GM19452 (cell line): ENCODE measurements at regions not wholly inside any gene's neighbourhood (a gene's known extent, or its start where the extent isn't known, plus 50 kb on each side); places are given as distances from the start of the nearest gene placed in this dataset.

Experiments used
- ATAC-seq: cut with Tn5 transposase; IDR thresholded peaks from one replicate; pipeline ENCODE4 v1.9.1; 2021; ENCODE audit not compliant: unreplicated experiment

DNA sequence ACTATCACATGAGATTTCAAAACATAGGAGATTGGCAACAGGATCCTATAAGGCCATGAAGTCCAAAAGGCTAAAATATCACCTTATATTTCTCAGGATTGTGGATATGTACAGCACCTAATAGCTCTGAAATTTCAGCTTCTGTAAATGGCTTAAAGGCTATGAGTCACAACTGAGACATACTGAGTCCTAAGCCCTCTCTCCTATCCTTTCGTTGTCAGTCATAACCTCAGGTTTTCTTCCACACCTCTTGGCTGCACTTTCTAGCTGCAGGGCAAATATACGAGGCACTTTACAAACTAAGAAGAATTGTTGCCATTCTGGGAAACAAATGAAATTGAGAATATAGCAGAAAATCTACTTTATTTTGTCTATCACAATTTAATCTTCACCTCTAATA lies 969.9 kb upstream of the EPHA7 start:
- ATAC-seq: no peak

DNA sequence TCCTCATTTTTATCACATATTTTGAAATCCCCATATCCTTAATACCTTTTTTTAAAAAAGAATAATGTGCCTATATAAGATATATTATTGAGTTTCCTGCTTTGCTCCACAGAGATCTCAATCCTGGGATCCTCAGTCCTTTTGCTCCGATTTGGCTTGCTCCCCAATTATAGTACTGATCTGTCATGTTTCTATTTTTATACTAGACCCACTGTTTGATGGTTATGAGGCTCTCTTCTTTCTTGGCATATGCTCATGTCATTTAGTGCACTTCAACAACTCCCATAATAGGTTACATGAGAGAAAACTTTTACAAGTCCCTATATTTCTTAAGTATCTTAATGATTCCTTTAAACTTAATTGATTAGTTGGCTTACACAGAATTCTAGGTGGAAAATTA lies 958.5 kb upstream of the EPHA7 start:
- no peak for ATAC-seq

DNA sequence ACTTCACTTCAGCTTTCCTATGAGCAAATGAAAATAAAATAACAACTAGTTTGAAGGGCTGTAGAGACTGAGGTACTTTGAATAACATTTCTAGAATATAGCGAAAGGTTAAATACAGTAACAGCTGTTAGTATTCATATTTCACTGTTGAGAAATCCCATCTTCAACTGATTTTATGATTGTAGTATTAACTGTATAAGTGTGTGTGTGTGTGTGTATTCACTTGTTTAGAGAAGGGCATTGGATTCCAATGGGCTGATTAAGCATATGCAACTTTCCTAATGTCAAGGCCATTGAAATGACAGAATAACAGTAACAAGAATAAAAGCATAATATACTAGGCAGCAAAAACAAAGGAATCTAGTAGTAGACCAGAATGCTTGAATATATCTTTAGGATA lies 957.5 kb upstream of the EPHA7 start:
- no peak for ATAC-seq

DNA sequence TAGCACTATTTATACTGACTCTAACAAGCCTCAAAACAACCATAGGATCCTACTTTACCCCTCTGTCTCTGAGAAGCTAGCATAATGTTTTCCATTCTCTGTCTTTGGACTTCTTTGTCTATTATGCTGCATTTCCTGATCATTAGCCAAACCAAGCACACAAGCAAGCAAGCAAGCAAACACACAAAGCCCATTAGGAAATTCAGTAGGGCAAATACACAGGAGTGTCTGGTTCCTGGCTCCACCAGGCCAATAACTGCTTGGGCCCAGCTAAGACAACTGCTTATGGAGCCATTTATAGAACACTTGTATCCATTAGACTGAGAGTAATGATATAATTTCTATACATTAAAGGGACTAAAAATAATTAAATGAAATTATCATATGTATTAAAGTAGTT lies 952.9 kb upstream of the EPHA7 start:
- no peak for ATAC-seq

DNA sequence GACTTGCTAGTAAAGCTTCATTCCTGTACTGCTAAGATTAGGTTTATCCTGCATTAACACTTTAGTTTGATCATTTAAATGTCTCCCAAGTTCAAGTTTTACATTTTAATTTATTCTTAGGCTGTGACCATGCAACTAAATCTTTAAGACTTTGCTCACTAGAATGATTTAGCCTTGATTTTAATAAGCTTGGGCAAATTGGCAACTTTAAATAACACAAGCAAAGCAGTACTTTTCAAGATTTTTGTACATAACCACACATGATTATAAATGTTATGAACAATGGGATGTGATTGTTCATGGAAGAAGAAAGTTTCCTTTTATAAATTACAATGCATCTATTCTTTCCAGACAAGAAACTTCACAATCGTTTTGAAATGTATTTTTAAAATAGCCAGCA lies 948.0 kb upstream of the EPHA7 start:
- ATAC-seq: no peak

DNA sequence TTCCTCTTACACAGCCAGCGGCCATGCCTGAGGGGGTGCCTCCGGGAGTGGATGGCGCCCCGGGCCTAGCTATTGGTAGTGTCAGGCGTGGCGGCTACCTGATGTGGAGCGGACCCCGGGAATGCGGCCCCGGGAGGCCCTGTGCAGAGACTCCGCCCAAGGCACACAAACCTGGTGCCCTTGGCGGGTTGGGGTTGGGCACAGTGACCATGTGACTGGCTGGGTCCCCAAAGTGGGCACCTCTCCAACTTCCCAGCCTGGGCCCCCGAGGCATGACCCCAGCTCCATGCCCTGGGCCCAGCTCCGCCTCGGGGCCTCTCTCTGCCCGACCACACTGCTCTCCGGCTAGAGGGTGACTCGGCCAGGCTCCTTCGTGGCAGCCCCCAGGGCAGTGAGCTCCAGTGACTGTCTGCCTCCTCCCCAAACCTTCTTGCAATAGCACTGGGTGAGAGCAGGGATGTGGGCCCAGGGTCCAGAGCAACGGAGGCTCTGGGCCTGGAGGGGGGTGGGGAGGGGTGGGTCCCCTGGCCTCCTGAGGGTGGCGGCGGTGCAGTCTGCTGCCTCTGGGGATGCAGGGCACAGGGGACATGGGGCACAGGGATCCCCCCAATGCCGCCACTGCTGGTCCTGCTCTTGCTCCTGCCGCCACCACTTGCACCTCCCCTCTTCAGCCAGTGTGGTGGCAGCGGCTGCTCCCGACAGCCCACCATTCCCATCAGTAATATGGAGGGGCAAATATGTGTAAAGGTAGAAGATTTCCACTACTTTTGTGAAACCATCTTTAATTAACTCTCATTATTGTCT lies 942.9 kb upstream of the EPHA7 start:
- no peak for ATAC-seq

DNA sequence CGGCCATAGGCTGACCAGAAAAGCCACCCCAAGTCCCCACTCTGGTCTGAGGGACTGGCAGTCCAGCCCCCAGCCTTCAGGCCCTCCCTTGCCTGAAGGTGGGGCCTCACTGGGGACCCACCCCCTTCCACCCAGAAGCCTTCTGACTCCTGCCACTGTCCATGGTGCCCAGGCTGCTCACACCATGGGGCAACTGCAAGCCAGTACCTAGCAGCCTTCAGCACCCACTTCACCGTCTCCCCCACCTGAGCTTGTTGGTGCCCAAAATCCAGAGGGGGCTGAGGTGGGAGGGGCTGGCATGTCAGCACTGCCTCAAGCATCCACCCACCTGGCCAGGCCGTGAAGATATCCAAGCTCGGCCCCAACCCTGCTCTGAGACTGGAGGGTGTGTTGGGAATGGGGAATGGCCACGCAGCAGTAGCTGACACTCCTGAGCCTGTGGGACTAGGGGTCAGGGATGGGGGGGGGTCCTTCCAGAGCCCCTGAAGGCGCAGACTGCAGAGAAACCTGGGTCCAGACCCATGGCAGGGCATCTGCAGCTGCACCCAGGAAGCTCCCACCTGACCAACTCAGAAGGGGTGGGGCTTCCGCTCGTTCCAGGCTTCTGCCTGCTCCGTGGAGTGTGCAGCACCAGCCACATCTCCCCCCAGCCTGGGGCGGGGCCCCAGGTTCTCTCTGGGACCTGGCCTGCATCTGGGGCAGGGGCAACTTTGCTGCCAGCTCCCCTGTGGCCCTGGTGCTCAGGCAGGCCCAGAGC lies 942.1 kb upstream of the EPHA7 start:
- no peak for ATAC-seq

DNA sequence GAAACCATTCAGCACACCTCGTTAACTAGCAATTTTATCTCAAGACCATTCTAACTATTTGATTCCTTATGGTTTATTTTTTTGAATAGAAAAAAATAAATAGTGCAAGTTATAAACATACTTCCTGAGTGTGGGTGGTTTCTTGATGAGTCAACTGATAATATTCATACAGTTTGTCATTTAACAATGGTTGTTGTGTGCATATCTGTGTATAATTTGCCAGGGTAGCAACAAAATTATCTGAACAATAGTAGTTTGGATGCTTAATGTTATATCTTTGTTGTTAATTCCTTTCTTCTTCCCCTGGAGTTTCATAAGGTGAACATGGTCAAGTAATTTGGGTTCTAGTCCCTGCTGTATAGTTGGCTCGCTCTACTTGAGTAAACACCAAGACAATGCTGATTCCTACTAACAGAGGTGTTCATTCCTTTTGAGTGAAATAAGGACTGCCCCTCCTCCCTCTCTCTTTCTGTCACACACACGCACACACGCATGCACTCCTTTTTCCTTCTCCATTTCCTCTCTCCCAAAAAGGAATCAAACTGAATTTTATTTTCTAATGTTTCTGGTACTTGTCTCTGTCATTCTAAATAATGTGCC lies 938.1 kb upstream of the EPHA7 start:
- ATAC-seq: no peak

DNA sequence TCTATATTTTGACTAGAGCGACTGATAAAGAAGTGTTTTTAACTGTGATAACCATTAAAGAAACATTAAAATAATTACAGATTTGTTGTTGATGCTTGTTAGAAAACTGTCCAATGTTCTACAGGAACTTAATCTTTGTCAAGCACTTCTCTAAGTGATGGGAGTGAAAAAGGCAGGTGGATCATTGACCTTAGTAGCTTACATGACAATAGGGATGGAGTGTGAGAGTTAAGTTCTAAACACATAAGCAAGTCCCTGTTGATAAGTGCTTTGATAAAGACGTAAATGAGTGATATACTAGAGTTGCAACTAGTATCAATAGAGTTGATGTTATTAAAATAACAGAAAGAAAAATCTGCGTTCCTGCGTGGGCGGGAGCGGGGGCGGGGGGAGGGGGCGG lies 931.5 kb upstream of the EPHA7 start:
- no peak for ATAC-seq

DNA sequence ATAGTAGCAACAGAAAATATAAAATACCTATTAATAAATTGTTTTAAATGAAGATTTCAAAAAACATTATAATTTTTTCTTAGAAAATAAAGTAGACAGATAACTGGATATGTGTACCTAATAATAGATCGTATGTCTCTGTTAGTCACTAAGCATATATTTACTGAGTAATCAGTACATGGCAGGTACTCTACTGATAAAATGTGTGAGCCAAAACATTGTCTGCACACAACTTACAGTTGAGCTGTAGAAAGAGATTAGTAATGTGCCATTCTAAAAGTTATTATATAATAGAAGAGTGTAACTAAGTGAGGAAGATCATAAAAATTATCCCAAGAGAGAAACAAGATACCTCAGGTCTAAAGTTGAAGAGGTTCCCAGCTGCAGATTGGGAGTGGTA lies 929.9 kb upstream of the EPHA7 start:
- no peak for ATAC-seq

DNA sequence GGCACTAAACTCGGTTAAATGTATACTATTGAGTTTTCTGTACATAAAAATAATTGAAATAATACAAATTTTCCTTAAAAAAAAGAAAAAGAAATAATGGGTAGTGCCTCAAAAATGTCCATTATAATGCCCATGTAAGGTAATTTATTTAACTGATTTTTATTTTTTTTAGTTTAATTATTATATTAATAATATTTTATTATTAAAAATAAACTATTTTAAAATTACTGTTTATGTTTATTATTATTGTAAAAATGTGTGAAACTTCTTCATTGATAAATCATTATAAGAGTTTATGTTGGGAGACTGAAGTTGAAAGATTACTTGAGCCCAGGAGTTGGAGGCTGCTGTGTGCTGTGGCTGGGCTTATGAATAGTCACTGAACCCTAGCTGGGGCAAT lies 925.5 kb upstream of the EPHA7 start:
- no peak for ATAC-seq

DNA sequence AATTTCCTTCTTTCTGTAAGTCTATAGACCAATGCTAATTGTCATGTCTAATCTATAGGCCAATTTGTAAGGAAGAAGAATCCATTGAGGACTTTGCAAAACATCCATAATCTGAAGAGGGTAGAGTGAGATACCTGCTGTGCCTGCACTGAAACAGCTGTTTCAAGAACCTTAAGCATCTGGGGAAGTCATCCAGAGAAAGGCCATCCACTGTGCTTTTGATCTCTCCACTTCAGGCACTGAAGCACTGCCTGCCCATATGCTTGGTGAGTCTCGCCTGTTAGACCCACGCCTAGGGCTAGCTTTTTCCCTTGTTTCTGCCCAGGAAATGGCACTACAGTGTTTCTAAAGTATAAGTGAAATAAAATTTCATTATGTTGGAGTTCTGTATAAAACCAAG lies 921.8 kb upstream of the EPHA7 start:
- no peak for ATAC-seq

DNA sequence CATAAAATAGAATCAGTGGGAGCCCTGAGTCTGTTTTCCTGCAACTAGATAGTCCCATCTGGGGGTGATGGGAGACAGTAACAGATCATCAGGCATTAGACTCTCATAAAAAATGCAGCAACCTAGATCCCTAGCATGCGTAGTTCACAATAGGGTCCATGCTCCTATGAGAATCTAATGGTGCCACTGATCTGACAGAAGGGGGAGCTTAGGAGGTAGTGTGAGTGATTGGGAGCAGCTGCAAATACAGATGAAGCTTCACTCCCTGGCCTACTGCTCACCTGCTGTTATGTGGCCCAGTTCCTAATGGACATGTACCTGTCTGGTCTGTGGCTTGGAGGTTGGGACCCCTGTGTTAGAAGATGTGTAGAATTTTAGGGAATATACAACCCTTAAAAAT lies 904.5 kb upstream of the EPHA7 start:
- no peak for ATAC-seq

DNA sequence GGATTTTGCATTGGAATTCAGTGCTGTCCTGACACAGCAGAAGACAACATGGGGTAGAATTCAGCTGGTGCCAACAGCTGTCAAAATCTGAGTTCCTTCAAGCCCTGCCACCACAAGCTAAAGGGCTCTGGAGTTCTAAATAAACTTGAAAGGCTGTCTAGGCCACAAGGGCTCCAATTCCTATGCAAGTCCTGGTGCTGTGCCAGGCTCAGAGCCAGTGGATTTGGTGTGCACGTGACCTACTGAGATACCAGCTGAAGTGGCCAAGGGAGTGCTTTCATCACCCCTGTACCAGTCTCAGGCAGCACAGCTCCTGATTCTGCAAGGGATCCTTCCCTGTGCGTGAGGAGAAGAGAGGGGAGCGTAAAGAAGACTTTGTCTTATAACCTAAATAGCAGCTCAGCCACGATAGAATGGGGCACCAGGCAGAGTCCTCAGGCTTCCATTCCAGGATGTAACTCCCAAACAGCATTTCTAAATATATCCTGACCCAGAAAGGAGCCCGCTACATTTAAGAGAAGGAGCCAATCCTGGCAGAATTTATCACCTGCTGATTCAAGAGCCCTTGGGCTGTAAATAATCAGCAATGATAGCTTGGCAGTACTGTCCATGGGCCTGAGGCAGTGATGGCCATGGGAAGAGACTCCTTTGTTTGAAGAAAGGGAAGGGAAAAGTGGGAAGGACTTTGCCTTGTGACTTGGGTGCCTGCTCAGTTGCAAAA lies 881.2 kb upstream of the EPHA7 start:
- no peak for ATAC-seq

DNA sequence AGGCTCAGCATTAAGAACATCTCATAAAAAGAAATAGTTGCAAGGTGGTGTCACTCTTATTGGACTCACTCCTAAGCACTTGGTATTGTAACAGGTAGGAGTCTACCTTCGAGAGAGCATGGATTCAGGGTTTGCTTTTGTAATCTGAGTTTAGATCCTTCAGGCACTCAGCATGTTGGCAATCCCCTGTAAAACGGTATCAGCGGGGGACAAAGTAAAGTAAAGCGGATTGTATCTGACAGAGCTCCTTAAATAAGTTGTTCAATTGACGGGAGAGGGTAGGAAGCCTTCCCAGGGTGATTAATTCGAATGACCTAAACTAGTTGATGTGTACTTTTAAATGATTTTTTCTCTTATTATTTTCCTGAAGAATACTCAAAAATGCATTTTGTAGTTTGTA lies 869.8 kb upstream of the EPHA7 start:
- no peak for ATAC-seq

DNA sequence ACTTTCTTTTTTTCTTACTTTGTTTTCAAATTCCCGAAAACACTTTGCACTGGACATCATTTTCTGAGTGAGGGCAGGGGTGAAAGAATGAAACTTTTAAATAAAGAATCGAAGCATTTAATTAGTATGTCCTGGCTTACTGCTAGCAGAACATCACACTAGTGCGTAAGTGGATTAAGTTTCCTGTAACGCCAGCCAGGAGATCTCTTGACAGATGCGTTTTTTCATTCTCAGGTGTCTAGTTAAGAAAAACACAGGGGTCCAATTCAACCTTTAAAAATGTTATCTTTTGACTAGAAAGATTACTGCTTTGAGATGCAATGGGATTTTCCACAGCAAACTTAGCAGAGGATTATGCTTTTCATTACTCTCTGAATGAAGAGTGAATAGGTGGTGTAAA lies 858.8 kb upstream of the EPHA7 start:
- ATAC-seq: no peak

DNA sequence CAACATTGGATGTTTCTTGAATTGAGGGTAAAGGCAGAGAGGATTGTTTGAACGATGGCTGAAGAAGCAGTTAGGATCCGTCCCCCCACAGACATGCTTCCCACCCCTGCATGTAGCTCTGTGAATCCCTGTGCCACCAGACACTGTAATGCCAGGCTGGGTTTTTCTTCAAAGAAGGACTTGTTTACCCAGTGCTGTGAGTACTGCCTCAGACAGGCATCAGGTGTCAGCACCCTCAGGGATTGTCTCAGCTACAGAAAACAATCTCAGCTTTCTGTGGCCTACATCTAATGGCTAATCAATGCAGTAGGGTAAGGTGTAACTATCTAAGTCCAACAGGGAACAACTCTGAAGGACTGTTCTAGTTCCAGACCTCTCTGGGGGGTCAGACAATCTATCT lies 853.0 kb upstream of the EPHA7 start:
- ATAC-seq: no peak

DNA sequence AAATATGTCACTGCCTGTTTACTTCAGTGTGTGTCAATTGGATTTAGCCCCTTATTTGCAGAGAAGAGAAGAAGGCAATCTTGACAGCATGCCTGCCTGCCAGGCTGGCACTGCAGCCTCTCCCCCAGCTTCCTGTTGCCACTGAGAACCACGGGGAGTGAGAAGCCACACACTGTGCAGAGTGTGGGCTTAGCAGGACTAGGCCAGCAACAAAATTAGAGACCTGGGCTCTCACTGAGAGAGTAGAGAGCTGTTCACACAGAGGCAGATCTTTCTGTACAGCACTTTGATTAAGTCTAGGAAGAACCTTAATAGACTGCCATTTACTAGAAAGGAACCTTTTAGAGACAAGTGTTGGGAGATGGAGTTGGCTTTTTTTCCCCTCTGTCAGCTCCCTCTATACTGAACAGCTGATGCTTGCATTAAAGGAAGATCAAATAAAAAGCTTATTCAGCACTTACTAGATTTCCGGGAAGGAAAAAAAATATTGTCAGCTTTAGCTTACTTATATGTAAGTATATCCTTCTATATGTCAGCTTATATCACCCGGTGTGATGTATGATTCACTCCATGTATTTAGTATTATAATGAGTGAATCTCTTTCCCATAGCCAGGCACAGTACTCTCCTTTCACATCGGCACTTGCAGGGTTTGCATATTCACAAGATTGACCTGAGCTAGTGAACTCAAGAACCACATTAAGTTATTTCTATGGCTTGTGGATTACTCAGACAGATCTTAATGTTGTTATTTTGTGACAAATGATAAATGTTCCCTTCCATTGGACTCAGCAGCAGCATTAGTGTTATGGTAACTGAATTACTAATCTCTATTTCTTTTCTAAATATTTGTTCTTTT lies 851.0 kb upstream of the EPHA7 start:
- ATAC-seq: no peak

DNA sequence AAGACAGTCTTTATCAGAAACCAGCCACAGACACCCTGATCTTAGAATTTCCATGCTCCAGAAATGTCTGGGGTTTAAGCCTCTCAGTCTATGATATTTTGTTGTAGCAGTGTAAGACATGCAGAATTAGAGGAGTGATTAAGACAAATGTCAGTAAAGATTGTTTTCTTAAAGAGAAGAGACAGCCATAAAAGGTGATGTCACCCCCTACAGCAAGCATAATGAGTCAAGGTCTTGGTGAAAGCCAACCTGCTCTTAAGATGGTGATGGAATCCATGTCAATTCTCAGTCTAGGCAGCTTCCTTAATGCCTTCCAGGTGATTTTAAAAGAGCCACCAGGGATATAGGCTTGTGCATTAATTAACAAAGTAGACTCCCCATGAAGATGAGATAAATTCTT lies 849.9 kb upstream of the EPHA7 start:
- ATAC-seq: no peak

DNA sequence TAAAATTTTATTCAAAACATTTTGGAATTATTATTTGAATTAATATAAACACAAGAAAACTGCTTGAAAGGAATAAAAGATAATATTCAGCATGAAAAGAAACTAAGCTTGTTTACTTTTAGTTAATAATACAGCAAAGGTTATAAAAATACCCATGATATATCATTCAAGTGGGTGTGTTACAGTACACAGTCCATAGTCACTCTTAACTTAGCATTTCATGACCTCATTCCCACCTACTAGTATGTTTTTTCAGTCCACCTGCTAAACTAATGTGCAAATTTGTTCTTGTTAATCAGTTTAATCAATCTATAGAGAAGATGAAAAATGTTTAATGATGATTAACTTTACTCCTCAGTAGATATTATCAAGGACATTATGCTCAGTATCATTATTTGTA lies 841.4 kb upstream of the EPHA7 start:
- no peak for ATAC-seq

DNA sequence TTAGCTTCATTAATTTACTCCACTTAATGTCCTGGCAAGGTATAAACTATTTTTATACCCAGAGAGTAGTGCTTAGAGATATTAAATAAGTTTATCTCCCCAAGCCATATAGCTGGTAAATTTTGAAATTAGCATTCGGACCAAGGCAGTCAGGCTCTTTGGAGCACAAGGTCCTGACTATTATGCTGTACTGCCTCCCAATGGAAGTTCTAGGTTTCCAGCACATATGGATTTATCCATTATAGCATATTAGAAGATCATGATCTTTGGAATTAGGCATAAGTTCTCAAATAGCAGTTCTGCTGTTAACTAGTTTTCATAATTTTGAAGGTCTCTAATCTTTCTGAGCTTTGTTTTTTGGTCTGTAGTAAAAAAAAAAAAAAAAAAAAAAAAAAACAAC lies 835.3 kb upstream of the EPHA7 start:
- ATAC-seq: no peak
